ENCODE measurements at regions not wholly inside any gene's neighbourhood (a gene's known extent, or its start where the extent isn't known, plus 50 kb on each side); places are given as distances from the start of the nearest gene placed in this dataset.

DNA sequence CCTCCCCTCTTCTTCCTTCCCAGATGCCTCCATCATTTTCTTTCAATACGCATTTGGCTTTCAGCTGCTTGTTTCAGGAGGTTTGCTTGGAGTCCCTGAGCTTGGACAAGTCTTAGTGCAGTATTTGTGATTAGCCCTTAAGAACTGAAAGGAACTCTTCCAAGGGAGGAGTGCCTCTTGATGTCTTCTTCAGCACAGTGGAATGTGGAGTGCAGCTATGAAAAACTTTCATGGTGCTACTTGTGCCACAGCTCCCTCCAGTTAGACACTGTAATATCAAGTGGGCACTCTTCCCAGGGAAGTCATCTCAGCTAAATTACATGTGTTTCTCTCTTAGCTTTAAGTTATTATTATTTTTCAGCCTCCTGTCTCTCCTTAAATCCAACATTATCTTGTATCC is 173.1 kb downstream of the NECTIN3 start:
- no peak for DNase-seq (ENCODE audit: low spot score)

DNA sequence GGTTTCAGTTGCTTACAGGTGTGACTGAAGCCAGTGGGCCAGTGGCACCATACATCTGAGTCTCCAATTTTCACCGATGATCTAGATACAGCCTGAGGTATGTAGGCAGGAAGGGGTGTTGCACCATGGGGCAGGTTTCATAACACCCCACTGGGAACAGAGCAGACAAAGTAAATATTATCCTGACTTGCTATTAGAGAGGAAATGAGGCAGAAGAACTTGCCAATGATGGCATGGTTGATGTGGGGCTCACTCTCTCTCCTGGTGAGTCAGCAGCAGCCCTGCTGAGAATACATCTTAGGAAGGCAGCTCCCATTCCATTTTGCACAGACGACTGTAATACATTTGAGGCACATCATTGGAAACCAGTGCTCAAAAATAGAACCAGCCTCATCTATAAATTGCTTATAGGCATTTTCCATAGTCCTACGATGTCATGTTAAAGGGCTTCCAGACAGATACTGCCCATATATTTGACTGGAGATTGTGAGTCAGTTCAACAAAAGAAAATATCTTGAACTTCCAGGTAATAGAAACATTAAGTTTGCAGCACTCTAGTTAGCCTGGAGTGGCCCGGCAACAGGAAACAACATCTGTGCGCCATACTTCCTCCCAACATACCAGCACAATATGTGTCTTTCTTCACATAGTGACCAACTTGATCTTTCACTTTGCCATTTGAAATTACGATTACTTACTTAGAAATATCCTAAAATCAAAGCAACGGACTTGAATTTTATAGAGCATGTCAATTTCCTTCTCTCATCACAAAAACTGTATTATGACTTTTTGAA is 175.5 kb downstream of the NECTIN3 start:
- peak; percentile 50 for DNase-seq (ENCODE audit: low spot score)

DNA sequence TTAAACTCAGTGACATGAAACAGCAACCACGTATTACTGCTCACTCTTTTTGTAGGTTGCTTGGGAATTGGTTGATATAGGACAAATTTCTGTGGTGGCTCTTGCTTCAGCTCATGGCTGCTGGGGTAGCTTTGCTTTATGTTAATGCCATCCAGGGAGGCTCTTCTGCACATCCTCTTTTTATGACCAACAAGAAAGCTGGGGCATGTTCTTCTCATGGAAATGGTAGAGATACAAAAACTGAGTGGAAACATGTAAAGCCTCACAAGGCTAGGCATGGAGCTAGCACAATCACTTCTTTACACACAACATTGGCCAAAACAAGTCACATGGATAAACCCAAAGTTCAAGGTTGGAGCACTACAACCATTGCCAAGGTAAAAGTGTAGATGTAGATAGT is 176.8 kb downstream of the NECTIN3 start:
- no peak for DNase-seq (ENCODE audit: low spot score)

DNA sequence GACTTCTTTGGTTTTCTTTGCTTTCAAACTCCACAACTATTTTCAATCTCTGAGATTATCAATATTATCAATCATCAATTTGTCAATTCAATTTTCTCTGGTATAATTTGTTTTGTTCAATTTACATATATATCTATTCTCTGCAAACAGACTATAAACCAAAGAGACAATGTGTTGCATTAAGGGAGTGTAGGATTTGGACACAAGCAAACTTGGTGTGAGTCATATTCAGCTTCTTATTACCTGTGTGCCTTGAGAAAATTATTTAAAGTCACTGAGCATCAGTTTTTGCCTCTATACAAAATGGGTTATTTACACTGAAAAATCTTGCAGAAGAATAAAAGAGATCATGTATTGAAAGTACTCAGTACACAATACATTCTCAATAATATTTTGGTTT is 177.8 kb downstream of the NECTIN3 start:
- DNase-seq (ENCODE audit: low spot score), result no peak

DNA sequence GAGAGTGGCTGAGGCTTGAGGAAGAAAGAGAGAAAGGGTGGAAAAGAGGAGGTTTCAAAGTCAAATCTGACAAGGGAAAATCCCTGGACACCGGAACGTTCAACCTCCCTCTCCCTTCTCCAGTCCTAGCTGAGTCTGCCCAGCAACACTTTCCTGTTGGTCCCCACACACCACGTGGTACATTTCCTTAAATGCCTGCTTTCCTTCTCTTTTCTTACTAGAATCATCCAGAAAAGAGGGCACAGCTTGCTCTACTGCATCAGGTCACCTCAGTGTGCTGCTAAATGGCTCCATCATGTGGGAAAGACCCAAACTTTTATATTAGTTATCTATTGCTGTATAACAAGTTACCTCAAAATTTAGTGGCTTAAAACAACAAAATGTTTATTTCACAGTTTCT is 181.2 kb downstream of the NECTIN3 start:
- DNase-seq (ENCODE audit: low spot score), result peak; percentile 57

DNA sequence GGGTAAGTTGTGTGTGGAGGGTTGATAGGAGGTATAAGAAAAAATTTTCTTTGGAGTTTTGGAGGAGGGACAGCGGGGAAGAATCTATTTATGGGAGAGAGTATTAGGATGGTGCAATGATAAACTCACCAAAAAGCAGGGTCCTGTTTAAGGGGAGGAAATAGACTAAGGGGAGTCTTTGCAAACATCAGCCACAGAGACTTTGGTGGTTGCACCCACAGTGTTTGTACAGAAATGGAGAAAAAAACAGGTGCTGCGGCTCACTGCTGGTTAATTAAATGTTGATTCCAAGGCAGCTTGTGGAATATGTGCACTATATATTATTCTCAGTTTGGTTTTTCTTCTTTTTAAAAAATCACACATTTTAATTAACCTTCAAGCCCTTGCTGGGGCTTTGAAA is 182.1 kb downstream of the NECTIN3 start:
- no peak for DNase-seq (ENCODE audit: low spot score)

DNA sequence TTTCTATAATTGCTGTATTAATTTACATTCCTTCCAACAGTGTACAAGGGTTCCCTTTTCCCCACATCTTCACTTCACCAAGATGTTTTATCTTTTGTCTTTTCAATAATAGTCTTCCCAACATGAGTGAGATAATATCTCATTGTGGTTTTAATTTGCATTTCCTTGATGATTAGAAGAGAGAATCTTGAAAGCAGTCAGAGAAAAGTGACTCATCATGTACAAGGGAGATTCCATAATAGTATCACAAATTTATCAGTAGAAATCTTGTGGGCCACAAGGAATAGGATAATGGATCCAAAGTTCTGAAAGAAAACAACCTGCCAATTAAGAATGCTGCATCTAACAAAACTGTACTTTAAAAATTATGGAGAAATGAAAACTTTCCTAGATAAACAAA is 189.3 kb downstream of the NECTIN3 start:
- no peak for DNase-seq (ENCODE audit: low spot score)

DNA sequence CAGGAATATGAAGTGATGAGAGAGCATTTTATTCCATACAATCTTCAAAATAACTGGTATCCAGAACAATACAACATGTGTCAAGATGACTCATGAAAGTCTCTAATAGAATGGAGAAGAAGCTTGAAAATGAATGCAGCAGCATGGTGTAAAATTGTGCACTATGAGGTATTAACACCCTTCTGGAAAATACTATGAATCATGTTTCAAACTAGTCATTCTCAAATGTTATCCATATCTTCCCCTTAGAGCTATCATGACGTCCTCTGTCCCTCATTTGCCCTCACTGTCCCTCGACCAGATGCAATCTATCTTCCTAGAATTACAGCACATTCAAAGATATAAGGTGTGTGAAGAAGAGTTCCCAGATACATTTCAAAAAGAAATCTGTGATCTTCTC is 198.2 kb downstream of the NECTIN3 start:
- DNase-seq (ENCODE audit: low spot score), result no peak

DNA sequence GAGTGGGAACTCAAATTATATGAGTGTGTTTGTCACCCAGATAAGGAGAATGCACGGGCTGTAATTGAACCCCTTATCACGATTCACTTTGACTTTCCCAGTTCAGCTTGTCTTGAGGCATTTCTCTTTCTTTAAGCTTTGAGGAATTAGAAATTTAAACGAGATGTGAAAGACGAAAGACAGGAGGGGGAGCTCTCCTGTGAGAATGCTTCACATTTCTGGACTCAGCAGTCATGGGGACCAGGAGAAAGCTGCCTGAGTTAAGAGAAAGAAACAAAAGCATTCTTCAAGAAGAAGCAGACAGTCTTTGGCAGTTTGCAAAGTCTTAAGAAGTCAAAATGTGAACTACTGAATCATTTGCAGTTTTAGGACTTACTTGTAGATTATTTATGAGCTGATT is 205.6 kb downstream of the NECTIN3 start:
- DNase-seq (ENCODE audit: low spot score), result peak; percentile 34

DNA sequence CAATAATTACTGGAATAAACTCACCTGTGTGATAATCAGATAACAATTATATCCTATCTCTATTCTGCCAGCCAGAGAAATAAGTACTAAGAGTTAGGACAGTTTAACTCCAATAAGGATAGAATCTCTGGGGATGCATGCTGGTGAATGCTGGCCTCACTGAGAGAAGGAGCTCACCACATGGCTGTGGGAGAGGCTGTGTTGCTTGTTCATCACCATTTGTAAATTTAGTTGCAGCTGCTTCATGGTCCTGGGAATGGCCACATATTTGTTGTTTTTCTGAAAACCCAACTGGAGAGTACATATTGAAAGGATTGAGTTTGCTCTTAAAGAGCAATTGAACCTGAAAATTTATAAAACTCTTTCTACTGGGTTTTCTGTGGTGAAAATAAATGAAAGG is 207.3 kb downstream of the NECTIN3 start:
- DNase-seq (ENCODE audit: low spot score), result no peak

DNA sequence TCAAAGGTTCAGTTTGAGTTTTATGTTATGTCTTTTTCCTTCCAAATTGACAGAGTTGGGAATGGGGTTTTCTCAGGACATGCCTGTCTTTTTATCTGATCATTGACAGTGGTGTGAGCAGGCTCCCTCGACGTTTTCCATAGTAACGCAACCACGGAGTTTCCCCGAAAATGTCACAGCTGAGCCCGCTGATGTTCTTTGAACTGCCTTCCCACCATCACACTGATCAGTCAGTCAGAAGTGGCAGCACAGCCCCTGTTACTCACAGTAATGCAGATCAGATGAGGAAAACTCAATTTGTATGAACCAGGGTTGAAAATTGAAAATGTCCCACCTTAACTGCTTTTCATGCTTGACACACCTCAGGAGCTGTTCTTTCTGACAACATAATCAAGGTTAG is 210.4 kb downstream of the NECTIN3 start:
- DNase-seq (ENCODE audit: low spot score), result no peak

DNA sequence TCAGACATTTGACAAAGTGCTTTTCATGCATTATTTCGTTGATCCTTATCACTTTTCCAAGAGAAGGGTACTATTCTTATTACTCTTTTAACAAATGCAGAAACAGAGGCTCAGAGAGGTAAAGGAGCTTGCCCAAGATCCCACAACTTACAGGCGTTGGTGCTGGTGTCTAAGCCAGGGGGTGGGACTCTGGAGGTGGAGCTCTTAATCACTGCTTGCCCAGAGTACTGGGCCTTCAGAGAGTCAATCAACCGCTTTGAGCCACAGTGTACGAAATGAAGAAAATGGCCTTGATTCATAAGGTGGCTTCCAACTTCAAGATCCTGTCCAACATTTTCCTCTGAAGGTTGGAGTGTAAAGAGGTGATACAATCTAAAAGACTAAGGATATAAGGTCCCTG is 211.5 kb downstream of the NECTIN3 start:
- no peak for DNase-seq (ENCODE audit: low spot score)

DNA sequence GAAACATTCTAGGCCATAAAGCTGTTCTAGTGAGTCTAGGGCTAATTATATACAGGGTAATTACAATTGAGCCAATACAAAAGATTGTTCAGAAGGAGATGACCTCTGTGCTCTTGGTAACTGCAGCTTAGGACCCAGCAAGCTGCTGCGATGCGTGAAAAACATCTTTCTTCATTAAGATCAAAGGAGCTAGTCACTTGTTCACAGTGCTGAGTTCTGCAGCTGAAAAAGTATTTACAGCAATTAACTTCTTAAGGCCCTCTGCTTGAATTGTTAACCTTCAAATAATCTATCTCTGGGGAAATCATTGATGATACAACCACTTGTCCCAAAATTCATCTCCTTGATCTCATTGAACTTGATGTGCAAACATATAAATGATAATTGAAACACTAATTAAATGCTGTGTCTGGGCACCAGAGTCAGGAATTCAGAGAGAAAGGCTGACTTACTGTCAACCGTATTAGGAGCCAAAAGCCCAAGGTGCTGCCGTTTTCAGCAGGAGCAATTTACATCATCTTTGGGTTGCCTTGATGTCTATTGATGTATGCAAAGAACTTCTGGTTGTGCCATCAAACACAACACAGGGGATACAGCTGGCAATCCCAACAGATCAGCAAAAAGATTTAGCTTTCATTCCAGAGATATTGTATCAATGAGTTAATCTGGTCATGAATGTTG is 213.0 kb downstream of the NECTIN3 start:
- no peak for DNase-seq (ENCODE audit: low spot score)

DNA sequence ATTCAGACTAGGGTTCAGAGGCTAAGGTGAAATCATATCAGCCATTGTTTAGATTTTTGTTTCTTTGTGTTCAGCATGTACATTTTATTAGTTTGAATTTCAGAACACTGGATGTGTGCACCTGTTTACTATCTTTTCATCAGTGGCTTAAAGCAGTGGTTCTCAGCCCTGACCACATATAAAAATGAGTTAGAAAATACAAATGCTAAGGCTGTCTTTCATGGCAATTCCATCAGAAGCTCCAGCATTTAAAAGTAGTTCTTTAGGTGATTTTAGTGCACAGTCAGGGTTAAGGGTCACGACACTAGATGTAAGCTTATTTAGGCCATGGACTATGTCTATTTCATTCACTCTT is 213.5 kb downstream of the NECTIN3 start:
- no peak for DNase-seq (ENCODE audit: low spot score)

DNA sequence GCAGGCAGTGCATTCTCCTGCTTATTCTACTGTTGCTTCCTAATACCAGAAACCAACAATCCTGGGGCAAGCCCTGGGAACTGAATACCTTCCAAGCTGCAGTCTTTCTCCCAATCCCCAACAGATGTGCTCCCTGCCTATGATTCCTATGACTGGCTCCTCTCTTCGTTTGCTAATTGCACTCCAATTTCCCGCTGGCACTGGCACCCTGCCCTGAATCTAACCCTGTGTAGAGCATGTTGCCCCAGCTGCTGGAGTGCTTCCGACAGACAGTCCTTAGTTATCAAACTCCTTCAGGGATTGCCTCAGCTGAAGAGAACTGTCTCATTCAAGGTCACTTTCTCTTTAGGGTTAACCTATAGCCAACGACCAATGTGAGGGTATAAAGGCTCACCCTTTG is 214.1 kb downstream of the NECTIN3 start:
- DNase-seq (ENCODE audit: low spot score), result no peak

DNA sequence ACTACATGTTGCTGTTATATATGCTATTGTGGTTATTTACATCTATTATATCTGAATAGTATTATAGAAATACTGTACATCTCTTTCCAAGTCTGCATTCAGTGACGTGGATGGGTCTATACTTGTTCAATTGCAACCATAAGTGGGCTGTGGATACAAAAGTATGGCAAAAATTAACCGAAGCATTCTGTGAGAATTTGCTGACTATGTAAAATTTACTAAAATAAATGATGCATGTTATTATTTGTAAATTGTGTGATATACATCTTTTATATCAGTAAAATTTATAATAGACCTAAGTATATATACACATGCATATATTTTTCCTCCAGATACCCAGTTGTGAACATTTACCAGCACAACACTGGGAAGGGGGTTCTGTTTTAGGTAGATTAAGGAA is 215.1 kb downstream of the NECTIN3 start:
- no peak for DNase-seq (ENCODE audit: low spot score)

DNA sequence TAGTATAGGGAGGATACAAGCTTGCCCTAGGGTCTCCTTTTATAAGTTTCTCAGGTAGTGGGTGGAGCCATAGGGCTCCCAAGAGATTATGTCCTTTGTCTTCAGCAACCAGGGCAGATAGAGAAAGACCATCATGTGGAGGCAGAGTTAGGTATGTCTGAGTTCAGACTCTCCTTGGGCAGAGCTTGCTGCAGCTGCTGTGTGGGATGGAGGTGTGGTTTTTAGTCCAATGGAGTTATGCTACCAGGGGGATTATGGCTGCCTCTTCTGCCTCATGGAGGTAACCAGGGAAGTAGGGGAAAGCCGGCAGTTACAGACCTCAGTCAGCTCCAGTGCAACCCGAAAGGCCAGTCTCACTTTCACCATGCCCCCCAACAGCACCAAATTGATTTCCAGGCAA is 220.5 kb downstream of the NECTIN3 start:
- DNase-seq (ENCODE audit: low spot score), result no peak

DNA sequence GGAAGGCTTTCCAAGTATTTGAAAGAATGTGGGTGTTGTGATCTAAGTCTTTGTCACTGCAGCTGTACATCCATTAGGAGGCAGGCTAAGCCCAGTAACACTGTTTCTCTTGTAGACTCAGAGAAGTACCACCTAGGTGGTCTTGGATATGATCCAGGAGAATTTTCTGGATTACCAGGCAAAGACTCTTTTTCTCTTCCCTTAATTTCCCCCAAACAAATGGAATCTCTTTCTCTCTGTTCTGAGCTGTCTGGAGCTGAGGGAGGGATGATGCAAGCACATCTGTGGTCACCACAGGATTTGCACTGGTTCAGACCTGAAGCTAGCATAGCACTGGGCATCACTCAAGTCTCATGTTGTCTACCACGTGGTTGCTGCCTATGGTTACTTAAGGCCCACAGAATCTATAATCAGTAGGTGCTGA is 227.6 kb downstream of the NECTIN3 start:
- no peak for DNase-seq (ENCODE audit: low spot score)

DNA sequence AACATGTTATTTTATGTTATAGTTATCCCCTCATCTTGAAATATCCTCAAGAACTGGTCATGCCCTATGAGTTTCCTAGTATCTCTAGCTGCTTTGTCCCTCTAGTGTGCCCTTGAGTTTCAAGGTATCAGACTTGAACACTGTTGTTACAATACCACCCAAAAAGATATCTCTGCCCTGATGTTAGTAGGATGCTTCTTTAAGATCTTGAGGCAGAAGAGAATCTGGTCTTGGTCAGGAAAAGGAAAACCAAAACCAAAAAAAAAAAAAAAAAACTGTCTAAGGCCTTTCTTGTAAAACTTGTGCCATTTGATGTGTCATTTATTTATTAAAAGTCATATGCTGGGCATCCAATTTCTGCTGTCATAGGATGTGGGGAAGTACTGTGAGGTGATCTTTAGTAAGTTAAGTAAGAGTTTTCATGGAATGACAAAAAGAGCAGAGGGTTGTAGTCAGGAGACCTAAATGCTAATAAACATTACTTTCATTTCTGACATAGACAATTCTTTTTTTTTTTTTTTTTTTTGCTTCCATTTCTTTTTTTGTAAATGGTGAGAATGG is 229.7 kb downstream of the NECTIN3 start:
- no peak for DNase-seq (ENCODE audit: low spot score)

DNA sequence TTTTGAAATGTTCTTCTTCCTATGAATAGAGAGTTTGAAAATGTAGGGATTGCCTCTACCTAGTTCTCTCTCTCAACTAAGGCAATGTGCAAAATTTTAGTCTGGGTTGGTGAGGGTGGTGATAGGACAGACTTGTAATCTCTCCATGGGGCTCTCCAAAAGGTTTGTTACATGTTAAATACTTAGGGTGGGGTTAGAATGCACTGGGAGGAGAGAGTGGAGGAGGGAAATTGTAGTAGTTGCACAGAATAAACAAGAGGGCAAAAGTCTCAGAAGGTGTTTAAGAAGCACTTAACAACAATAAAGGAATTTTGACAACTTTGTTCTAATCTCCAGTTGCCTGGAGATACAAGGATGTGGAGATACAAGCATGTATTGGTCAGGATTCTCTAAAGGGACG is 230.4 kb downstream of the NECTIN3 start:
- no peak for DNase-seq (ENCODE audit: low spot score)

DNA sequence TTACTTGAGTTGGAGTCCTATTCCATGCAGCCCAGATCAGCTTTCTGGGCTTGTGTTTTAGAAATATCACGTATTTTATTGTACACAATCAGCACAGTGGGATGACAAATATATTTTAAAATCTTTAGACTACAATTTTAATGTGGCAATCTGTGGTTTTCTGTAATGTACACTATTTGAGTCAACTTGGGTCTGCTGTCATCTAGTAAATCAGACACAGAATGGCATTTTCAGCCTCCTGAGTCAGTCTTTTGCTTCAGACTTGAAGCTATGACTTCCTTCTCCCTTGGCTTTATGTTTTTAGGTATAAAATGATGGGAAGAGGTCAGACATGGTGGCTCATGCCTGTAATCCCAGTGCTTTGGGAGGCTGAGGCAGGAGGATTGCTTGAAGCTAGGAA is 232.1 kb downstream of the NECTIN3 start:
- no peak for DNase-seq (ENCODE audit: low spot score)

DNA sequence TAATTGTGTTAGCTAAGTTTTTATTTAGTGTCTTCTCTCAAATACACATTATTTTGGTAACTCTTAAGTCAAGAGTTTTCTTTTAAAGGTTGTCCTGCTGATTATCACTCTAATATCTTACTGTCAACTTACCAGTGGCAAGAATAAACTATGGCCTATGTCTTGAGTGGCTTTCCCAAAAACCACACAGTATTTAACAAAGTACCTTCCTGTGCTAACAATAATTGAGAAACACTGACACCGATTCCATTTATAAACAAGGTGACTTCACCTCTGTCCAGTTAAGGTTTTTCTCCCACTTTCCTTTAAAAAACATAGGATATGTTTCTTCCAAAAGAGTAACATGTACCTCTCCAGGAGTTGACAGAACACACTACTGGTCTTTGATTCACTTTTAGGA is 234.3 kb upstream of the CD96 start:
- DNase-seq (ENCODE audit: low spot score), result no peak

DNA sequence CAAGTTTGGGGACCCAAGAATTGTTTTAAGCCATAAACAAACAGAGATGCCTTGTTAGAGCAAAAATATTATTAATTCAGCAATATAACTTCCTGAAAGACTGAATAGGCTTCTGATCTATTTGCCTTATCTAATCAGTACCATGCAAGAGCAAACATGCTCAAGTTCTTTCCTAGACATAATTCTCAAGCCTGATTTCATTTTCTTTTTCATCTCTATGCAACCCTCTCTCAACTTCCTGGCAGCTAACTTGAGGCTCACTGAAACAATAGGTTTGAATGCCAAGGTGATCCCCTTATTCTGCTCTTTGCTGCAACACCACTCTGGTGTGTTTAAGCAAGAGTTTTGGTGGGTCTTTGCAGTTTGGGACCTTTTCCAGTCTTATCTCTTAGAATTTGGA is 230.9 kb upstream of the CD96 start:
- DNase-seq (ENCODE audit: low spot score), result no peak

Data from AG08396 (cell line).